ENCODE measurements at regions not wholly inside any gene's neighbourhood (a gene's known extent, or its start where the extent isn't known, plus 50 kb on each side); places are given as distances from the start of the nearest gene placed in this dataset.
A peak's percentile ranks its signal among the peaks of the same experiment; 100 is the strongest.

DNA sequence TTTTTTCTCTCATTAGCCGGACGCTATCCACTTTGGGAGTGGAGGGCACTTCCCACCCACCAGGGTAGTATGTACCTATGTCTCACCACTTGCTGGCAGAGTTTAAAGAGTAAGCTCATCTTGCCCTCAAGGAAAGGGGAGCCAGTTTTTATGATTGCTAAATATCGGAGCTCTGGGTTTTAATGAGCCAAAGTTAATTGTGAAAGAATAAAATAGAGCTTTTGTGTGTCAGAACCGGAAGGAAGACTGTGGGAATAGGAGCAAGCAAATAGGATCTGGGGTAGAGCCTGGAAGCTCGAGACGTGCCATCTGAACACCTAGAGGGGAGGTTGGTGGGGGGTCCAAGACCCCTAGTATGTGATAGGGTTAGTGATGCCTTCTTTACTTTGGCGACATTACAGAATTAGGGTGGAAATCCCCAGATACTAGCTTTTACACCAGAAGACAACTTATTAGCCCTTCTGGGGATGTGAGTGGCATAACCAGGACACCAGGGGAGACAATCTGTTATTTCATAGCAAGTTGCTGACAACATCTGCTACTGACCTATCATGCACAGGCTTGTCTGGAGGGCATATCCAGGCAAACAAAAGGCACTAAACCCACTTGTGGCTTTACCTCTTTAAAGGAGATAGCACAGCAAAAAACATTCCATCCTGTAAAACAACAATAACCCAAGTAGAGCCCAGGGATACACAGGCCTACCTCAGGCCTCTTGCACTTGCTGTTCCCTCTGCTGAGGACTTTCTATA, 333.8 kb downstream of the ZNF621 start:
- DNase-seq (ENCODE audit: low read depth): no peak

DNA sequence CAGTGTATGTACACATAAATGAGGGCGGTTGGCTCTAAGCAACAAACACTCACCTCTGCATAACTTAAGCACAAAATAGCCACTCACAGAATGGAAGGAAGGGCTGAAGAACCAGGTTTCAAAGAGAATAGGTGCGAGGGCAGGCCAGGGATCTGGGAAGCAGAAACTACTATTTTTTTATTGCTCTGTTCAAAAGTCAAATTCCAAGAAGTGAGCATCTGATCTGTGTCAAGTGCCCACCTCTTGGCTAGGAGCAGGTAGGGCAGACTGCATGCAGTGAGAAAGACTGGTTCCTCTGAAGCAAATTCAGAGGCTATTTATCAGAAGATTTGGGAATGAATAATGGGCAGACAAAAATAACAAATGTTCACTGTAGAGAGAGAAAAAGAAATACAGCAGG, 336.4 kb upstream of the CTNNB1 start:
- no peak for DNase-seq (ENCODE audit: low read depth)

DNA sequence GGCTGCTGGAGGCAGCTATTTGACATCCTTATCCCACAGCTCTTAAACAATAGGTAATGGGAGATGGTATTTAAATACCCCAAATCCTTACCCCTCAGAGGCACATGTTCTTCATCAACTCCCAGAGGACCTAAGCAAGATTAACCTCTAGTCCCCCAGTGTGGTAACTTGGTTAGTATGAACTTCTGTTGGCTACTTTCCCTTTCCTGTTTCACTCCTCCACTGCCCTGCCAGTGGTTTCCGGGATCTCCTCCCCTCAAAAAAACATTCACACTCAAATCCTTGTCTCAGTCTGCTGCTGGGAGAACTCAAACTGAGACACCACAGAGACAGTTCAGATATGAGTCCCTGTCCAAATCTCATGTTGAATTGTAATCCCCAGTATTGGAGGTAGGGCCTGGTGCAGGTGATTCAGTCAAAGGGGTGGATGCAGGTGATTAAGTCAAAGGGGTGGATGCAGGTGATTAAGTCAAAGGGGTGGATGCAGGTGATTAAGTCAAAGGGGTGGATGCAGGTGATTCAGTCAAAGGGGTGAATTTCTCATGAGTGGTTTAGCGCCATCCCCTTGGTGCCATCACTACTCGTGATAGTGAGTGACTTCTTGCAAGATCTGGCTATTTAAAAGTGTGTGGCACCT, 335.0 kb upstream of the CTNNB1 start:
- DNase-seq (ENCODE audit: low read depth): no peak

DNA sequence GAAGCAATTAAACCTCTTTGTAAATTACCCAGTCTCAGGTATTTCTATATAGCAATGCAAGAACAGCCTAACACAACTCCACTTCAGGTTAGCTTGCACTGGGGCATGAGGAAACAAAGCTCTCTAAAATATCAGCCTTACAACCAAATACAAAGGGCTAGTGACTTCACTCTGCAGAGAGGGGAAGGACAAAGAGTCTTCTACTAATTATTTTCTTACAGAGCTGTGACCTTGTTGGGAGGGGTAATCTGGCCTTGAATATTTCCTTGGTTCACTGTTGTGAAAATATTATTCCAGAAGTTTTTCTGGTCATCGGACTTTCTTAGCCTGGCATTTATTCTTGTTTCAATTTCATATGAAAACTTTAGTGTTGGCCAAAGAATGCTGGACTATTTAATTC, 334.4 kb upstream of the CTNNB1 start:
- no peak for DNase-seq (ENCODE audit: low read depth)

DNA sequence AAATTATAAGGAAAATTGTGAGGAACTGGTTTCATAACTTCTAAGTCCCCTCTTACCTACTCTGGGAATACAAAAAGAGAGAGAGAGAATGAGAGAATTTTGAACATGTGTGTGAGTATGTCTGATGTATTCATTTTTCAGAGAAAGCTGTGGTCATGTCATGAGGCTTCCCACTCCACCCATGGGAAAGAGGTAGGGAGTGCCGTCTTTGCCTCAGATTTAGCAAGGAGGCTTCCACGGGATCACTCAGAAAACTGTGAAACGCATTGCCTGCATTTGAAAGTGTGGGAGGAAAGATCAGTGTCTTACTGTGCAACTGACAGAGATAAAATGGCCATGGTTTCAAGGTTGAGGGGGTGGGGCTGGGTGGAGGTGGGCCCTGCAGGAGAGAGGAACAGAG, 331.5 kb upstream of the CTNNB1 start:
- DNase-seq (ENCODE audit: low read depth): no peak

DNA sequence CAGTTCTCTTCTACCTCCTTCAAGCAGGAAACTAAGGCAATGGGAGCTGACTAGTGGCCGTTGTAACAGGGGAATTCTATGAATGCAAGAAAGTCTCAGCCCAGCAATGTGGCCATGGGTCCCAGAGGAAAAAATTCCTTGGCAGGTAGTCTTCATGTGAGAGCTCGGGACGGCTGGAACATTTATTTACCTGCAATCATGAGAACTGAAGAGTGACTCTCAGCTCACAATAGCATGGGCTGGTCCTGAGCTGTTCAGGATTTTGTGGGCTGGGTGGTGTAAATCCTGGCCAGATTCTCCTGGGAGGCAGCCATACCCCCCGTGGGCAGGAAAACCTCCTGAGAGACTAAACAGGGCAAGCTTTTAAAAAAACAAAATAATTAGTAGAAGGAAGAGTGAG, 330.3 kb upstream of the CTNNB1 start:
- DNase-seq (ENCODE audit: low read depth): no peak

DNA sequence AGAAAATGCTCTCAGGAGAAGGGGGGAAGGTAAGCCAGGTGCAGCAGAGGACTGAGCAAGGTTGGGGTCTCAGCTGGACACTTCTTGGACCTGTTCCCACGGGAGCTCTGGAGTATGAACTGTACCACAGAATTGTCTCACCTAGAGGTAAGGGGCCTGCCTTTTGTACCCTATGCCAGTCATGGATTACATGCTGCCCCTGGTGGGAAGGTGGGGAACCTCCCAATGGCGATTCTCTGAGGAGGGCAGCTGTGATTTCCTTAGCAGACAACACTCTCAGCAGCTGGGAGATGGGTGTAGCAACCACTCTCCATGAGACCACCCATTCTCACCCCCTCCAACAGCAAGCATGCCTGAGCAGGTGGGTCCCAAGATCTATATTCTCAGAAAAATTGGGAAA, 329.4 kb upstream of the CTNNB1 start:
- DNase-seq (ENCODE audit: low read depth): no peak

DNA sequence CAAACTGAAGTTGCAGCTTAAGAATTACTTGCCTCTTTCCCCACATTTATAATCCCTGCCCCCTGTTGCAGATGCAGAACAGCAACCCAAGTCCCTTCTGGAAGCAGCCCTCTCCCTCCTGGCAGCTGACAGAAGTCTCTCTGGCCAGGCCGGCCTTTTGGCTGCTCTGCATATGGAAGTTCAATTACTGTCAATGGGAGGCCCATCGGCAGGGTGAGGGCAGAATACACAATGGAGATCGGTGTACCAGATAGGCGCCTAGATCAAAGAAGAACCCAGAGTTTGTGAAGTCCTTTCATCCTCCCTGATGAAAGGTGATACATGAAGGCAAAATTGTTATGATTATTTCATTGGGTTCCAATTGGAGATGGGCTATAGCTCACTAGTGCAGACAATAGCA, 327.9 kb upstream of the CTNNB1 start:
- no peak for DNase-seq (ENCODE audit: low read depth)

DNA sequence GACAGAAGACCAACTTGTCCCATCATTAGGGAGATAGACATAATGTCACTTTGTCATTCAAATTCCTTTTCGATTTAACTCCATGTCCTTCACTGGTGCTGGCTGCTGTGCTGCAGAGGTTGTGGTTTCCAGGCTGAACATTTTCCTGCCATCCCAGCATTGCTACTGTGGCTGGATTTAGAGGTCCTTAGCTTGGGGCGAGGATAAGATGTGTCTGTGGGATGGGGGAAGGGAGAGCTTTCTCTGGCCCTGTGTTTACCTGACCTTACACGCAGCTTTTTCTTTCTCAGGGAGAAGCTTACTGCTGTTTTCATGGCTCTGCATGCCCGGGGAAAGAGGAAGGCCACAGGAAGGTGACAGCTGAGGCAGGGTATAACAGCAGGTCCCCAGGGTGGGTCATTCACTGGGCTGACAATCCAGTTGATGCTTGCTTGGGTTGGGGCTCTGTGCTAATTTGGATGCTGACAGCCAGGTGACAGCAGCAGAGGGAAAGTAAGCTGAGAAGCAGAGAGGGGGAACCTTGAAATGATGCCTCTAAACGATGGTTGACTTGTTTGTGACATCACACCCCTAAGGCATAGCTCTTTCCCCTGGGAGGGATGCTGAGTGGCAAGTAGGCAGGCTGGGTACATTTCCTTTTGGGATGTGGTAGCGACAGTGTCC, 326.9 kb upstream of the CTNNB1 start:
- DNase-seq (ENCODE audit: low read depth): no peak

DNA sequence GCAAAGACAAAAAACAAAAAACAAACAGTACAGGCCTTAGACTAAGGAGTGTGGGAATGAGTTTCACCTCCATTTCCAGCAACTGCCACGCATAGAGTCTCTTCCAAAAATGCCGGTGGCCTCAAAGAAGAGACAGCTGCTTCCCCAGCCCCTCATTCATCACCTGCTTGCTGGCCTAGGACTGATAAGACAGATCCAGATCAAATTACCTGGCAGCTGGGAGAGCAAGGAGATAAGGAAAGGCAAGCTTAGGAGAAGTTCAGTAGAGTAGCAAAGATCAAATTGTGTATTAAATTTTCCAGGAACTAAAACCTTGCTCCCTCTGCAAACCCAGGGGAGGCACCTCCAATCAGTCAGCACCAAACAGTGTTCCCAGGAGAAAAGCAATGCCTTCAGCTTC, 325.8 kb upstream of the CTNNB1 start:
- no peak for DNase-seq (ENCODE audit: low read depth)

DNA sequence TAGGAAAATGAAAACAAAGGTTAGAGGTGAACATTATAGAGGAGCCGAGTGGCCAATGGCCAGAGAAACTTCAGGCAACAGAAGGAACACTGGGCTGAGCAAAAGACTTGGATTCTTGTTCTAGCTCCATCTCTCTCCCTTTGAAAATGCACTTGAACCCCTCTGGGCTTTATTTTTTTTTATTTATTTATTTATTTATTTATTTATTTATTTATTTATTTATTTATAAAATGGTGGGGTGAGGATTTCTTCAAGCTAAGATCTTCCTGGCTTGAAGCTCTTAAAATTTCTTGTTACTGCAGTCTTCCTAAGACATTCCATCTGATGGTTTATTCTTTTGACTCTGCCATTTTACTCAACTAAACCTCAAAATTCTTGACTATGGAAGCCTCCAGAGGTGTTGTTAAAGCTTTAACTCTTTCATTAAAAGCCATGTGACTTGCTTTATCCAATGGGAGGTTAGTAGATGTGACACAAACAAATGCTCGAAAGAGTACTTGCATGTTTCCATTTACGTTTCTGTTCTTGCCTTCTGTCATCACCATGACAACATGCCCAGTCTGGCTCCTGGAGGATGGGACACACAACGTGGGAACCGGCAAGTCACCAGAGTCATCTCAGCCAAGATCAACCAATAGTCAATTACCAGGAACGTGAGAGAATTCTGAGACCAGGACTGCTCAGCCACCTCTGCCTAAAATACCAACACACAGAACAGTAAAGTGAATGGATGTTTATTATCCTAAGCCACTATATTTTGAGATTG, 325.2 kb upstream of the CTNNB1 start:
- DNase-seq (ENCODE audit: low read depth): no peak

DNA sequence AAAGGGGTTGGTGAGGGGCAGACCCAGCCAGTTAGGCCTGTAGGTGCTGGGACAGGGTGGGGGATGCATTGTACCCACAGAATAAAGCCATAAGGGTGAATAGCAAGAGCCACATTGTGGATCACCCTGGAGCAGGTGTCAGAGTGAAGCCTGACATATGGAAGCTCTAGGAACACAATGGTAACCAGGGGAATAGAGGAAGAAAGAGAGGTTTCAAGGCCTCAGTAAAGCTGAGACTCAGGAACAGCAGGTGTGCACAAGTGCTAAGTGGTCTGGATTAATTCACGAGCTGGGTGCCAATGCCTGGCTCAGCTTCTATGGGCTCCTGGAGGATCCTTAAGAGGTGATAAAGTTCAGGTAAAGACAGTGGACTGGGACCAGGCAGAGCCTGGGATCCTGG, 323.7 kb upstream of the CTNNB1 start:
- no peak for DNase-seq (ENCODE audit: low read depth)

DNA sequence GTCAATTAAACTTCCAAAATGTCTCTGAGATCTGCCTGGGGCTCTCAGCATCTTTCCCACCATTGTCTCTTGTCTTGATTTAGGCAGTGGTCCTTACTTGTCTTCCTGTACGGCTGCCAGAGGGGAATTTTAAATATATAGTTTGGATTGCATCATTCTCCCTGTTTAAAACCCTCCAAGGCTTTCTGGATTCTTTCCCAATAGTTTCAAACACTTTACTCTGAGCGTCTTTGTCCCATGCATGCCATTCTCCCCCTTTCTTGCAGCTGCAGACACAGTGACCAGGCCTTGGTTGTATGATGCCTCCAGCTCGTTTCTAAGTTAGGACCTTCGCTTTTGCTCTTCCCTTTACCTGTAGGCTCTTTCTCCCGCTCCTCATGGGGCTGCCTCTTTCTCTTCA, 323.3 kb upstream of the CTNNB1 start:
- DNase-seq (ENCODE audit: low read depth): no peak

DNA sequence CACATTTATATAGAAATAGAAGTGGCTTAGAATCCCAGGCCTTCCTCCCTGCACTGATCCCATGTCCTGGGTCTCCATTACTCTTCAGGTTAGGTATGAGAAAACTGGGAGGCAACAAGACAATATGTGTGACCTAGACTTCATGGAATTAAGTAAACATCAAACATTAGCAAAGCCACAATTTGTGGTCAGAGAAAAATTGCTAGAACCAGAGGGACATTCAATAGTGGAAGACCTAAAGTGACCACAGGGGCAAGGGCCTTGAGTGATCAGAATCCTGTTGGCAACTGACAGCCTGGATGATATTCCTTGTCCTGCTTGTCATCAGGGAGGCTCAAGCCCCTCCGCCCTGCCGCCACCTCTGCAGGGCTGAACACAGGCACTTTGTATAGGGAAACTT, 322.8 kb upstream of the CTNNB1 start:
- DNase-seq (ENCODE audit: low read depth): no peak

DNA sequence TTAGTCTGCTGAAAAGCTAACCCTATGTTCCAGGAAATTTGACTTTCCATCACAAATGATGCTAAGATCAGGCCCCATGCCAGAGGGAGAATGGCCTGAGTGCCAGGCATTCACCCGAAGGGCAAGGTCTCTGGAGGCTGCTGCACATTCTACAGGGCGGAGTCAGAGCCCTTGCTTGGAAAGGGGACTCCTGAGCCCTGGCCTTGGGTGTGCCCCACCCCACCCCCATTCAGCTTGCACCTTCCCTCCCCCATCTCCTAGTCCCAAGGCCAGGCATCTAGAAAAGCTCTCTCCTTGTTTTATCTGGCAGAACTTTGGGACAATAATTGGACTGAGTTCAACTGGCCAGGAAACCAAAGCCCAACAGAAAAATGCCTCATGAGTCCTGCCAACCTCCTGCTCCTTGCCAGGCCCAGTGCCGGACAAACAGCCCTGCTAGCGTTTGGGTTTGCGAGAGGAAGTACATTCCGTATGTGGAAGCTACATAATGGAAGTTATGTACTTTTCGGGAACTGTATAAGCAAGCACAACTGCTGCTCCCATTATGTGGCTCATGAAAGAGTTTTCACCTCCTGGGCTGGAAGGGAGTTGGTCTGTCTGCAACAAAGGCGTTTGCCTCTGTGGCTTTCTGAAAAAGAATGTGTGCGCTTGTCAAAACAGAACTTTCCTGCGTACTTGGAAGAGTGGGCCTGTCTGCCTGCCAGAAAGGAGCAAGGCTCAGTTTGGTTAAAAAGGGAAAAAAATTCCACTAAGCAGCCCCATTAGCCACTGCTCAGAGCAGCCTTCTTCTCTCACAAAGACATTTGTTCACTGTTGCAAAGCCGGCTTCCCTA, 321.5 kb upstream of the CTNNB1 start:
- no peak for DNase-seq (ENCODE audit: low read depth)

DNA sequence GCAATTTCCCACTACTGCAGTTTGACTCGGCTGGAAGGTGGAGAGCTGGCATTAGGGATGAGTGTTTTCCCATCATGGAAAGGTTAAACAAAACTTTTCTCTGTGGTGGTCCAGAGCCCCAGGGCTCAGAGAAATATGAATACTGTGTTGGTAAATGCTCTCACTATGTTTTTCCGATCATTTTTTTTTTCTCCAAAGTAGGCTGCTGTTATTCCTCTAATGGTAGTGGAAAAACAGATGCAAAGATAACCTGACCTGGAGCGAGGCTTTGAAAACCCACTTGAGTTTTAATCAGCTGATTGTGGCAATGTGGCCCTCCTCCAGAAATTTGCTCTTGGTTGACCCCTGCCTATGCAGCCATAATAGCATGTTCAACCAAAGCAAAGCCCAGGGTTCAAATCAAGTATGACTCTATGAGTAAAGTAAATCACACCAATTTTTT, 320.8 kb upstream of the CTNNB1 start:
- no peak for DNase-seq (ENCODE audit: low read depth)

DNA sequence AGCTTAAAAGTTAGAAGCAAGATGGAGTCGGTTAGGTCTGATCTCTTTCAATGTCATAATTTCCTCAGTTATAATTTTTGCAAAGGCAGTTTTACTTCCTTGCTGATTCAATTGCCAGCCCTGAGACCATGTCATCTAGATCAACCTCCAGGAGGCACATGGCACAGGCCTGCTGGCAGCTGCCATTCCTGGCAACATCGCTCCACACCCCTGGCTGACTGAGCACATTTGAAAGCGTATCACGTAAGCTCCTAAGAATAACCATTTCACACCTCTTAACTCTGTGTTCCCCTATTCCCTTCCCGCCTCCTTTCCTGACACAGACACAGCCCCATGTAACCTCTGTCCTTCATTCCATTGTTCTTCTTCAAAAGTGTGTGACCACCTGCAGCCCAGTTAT, 313.9 kb upstream of the CTNNB1 start:
- no peak for DNase-seq (ENCODE audit: low read depth)

DNA sequence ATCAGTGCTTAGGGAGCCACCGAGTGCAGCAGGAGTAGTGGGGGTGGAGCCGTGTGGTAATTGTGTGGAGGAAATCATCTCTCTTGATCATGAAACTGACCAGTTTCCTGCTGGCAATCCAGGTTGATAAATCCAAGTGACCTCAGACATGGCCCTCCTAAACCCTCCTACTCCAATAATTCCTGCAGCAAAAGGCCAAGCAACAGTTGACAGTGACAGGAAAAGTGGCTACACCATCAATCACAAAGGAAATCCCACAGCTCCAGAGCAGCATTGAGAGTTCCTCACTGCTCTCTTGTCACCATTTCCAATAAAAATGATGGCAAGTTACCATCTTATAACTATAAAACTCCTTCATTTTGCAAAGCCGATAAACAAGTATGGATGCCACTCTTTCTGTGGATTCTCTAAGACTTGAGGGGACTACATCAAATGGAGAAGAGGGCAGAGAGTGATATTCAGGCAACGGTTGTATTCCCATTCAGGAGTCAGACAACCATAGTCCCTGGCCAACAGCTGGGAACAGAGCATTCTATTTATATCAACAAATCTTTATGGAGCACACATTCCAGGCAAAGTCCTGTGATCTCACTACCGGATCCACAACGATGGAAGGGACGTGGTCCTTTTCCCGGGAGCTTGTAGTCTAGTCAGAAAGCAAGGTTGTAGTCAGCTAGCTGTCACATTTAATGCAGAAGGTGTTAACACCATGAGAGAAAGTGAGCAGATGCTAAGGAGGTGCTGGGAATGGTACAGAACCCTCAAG, 312.5 kb upstream of the CTNNB1 start:
- DNase-seq (ENCODE audit: low read depth): no peak

DNA sequence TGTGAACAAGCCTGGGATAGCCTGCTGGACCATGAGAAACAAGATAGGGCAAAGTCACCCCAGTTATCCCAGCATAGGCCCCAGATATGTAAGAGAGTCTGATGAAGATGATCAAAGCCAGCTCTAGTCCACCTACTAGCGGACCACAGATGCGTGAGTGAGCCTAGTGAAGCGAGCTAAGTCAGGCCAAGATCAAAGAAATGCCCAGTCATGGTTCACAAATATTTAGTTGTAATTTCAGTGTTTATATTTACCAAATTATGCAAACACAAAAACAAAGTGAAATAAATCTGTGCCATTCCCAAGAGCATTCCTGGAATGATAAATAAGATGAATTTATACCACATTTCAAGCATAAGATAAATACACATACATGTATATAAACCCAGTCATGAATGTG, 308.1 kb upstream of the CTNNB1 start:
- no peak for DNase-seq (ENCODE audit: low read depth)

DNA sequence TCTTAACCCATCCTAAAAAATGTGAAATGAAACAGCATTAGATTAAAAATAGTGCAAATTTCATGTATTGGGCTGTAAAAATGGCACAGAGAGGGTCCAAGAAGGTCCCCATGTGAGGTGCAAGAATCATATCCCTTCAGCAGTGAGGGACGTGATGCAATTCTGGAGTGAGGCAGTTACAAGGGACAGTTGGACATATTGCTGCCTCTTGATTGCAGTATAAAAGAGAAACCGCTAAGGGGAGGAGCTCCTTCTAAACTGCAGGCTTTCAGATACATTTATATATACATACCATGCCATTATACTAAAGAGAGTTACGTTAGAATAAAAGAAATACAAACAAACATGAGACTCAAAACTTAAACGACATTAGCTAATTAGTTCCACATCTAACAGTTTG, 304.2 kb upstream of the CTNNB1 start:
- no peak for DNase-seq (ENCODE audit: low read depth)

DNA sequence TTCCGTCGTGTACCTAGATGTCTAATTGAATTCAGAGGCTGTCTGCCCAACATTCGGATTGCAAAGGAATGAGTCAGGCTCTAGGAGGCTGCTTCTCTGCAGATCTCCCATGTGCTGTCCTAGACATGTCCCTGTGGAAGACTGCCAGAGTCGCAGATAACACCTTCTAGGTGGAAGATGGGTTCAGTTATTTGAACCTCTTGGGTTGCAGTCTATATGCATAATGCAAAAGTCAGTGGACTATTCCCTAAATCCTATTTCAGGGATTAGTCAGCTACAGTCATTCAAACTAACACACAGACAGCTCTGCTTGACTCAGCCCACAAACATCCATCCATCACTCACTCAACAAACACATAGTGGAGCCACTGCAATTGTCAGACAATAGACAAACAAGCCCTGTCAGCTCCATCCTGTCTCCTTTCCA, 300.0 kb upstream of the CTNNB1 start:
- peak; percentile 35 for DNase-seq (ENCODE audit: low read depth)
